NCI-H2107 (cell line): ENCODE measurements at regions not wholly inside any gene's neighbourhood (a gene's known extent, or its start where the extent isn't known, plus 50 kb on each side); places are given as distances from the start of the nearest gene placed in this dataset.
"Not testable (repeated sequence)": the region's sequence is repeated elsewhere in the genome, so short reads cannot be mapped to it uniquely, and the experiment has no call there.

ENCODE experiments used
- DNase-seq: peaks from one replicate; lab custom pipeline; 2025; lab: John Stamatoyannopoulos, UW

- DNase-seq: no peak
Observed at GRCh38 chr3:59411186-59411585, 361.4 kb upstream of the CFAP20DC start.

GRCh38 chr3:59408047-59408624 is 358.3 kb upstream of the CFAP20DC start:
- DNase-seq: no peak

- DNase-seq: no peak
Observed at GRCh38 chr3:59407425-59407824, 357.6 kb upstream of the CFAP20DC start.

- no peak for DNase-seq
Observed at GRCh38 chr3:59406943-59407342, 357.1 kb upstream of the CFAP20DC start.

- DNase-seq: no peak
Observed at GRCh38 chr3:59404851-59405250, 355.0 kb upstream of the CFAP20DC start.

GRCh38 chr3:59404064-59404463 is 354.2 kb upstream of the CFAP20DC start:
- DNase-seq: no peak

GRCh38 chr3:59401924-59402323 is 352.1 kb upstream of the CFAP20DC start:
- DNase-seq: no peak

GRCh38 chr3:59392116-59392515 is 342.3 kb upstream of the CFAP20DC start:
- DNase-seq: no peak

- DNase-seq: no peak
Observed at GRCh38 chr3:59391131-59391530, 341.3 kb upstream of the CFAP20DC start.

- DNase-seq: no peak
Observed at GRCh38 chr3:59388555-59389270, 338.9 kb upstream of the CFAP20DC start.

- no peak for DNase-seq
Observed at GRCh38 chr3:59386165-59386564, 336.3 kb upstream of the CFAP20DC start.

- no peak for DNase-seq
Observed at GRCh38 chr3:59385547-59385946, 335.7 kb upstream of the CFAP20DC start.

GRCh38 chr3:59381282-59381681 is 331.5 kb upstream of the CFAP20DC start:
- DNase-seq: no peak

GRCh38 chr3:59380146-59380545 is 330.3 kb upstream of the CFAP20DC start:
- no peak for DNase-seq

- no peak for DNase-seq
Observed at GRCh38 chr3:59374818-59375211, 325.0 kb upstream of the CFAP20DC start.

GRCh38 chr3:59374091-59374817 is 324.4 kb upstream of the CFAP20DC start:
- DNase-seq: no peak

- DNase-seq: no peak
Observed at GRCh38 chr3:59372346-59372745, 322.5 kb upstream of the CFAP20DC start.

GRCh38 chr3:59368900-59369675 is 319.3 kb upstream of the CFAP20DC start:
- DNase-seq: no peak

GRCh38 chr3:59367150-59367549 is 317.3 kb upstream of the CFAP20DC start:
- DNase-seq: no peak

GRCh38 chr3:59366218-59366617 is 316.4 kb upstream of the CFAP20DC start:
- no peak for DNase-seq

GRCh38 chr3:59364496-59364895 is 314.7 kb upstream of the CFAP20DC start:
- DNase-seq: no peak

- DNase-seq: not testable (repeated sequence)
Observed at GRCh38 chr3:59360312-59360711, 310.5 kb upstream of the CFAP20DC start.
